HepG2 (cell line): ENCODE measurements at regions not wholly inside any gene's neighbourhood (a gene's known extent, or its start where the extent isn't known, plus 50 kb on each side); places are given as distances from the start of the nearest gene placed in this dataset.

Source experiments
- ATAC-seq: fragments of 200-7000 bp; cut with Tn5 transposase; 3 replicates; pipeline ENCODE4 v1.9.1; 2020; ENCODE audit warnings: mild to moderate bottlenecking, moderate library complexity
- BruUV-seq: library from RNA; stranded (reverse); fragments of 400-500 nt; replicated peaks from 2 replicates; lab custom pipeline; 2021; lab: Mats Ljungman, UMichigan
- CTCF ChIA-PET: fragments of 300-600 bp; formaldehyde crosslinking; extraction: SDS; loops from one replicate; lab custom pipeline; 2021; ENCODE audit warnings: low total read pairs, inconsistent platforms, low intra/inter-chr PET ratio; lab: Yijun Ruan, JAX
- POLR2A ChIA-PET: fragments of 350-600 bp; sonication (Branson Sonifier 250); formaldehyde crosslinking; loops from one replicate; lab custom pipeline; 2020; ENCODE audit warnings: antibody characterized with exemption, inconsistent platforms; lab: Yijun Ruan, JAX
- DNase-seq: peaks from one replicate; pipeline ENCODE4 v3.0.0-alpha.2; 2015; ENCODE audit warnings: low spot score
- FAIRE-seq: peaks from 3 replicates; lab custom pipeline; 2011; peaks lifted over from hg19 to GRCh38; lab: Jason Lieb, UNC
- H2AFZ ChIP-seq: one replicate; pipeline ENCODE4 v1.6.1; 2011; ENCODE audit warnings: low read length, inconsistent platforms
- H3K27ac ChIP-seq: fragments of 300-600 bp; 3 replicates; pipeline ENCODE4 v1.8.0; 2011; ENCODE audit warnings: mixed run types, mild to moderate bottlenecking, mixed read lengths, low read length, inconsistent platforms; ENCODE audit not compliant: insufficient read depth; ENCODE audit errors: extremely low read length
- H3K27me3 ChIP-seq, 2 experiments: fragments of 200-600 bp in 1 of 2; 2 replicates in 1 of 2; 3 replicates in 1 of 2; pipeline versions ENCODE4 v1.6.0 to v1.8.0; 2011; ENCODE audit warnings: low read length in 2 of 2, mild to moderate bottlenecking in 2 of 2, moderate library complexity in 2 of 2, inconsistent platforms in 1 of 2; ENCODE audit not compliant: insufficient read depth in 2 of 2, control insufficient read depth in 1 of 2
- H3K36me3 ChIP-seq, 2 experiments: fragments of 200-600 bp in 1 of 2; replicated peaks in 1 of 2; 2 replicates in 1 of 2; 3 replicates in 1 of 2; pipeline versions ENCODE4 v1.5.1 to v1.8.0; 2011; ENCODE audit warnings: low read length in 2 of 2, inconsistent platforms in 1 of 2; ENCODE audit not compliant: insufficient read depth in 2 of 2, control insufficient read depth in 1 of 2
- H3K4me1 ChIP-seq: 2 replicates; pipeline ENCODE4 v1.5.1; 2012; ENCODE audit warnings: low read length, inconsistent platforms; ENCODE audit not compliant: insufficient read depth
- H3K4me2 ChIP-seq: 2 replicates; pipeline ENCODE4 v1.6.0; 2011; ENCODE audit warnings: low read depth, low read length, inconsistent platforms
- H3K4me3 ChIP-seq, 3 experiments: fragments of 200-600 bp in 1 of 3; sonication (generic), shearing (Covaris generic) in 1 of 3; replicated peaks in 1 of 3; 2 replicates each; pipeline ENCODE4 v1.5.1; 2011 to 2016; ENCODE audit warnings: low read length in 3 of 3, inconsistent platforms in 2 of 3, low read depth in 2 of 3, mild to moderate bottlenecking in 2 of 3, control low read depth in 1 of 3, mixed read lengths in 1 of 3; ENCODE audit not compliant: insufficient read depth in 1 of 3
- H3K79me2 ChIP-seq: one replicate; pipeline ENCODE4 v1.6.1; 2011; ENCODE audit warnings: low read length, inconsistent platforms; ENCODE audit not compliant: insufficient read depth
- H3K9ac ChIP-seq: 2 replicates; pipeline ENCODE4 v1.6.0; 2011; ENCODE audit warnings: mild to moderate bottlenecking, low read depth, low read length, inconsistent platforms; ENCODE audit not compliant: insufficient read depth
- H3K9me3 ChIP-seq: 2 replicates; pipeline ENCODE4 v1.5.1; 2012; ENCODE audit warnings: mild to moderate bottlenecking, low read length
- H4K20me1 ChIP-seq: 2 replicates; pipeline ENCODE4 v1.6.0; 2011; ENCODE audit warnings: inconsistent platforms, mild to moderate bottlenecking, low read length, moderate library complexity; ENCODE audit not compliant: insufficient read depth
- ARHGAP35 ChIP-seq: sonication (generic); formaldehyde crosslinking; IDR thresholded peaks from 2 replicates; pipeline ENCODE4 v1.9.0; 2022; ENCODE audit warnings: mild to moderate bottlenecking, inconsistent platforms, moderate library complexity, missing genetic modification reagents, borderline replicate concordance
- BCL6 ChIP-seq: IDR thresholded peaks from 2 replicates; pipeline ENCODE4 v1.6.1; 2016; ENCODE audit warnings: missing genetic modification reagents, missing compliant biosample characterization
- ELF4 ChIP-seq: sonication (generic); formaldehyde crosslinking; IDR thresholded peaks from 2 replicates; pipeline ENCODE4 v1.5.0; 2020; ENCODE audit warnings: missing genetic modification reagents, mild to moderate bottlenecking, moderate library complexity, borderline replicate concordance
- FOSL2 ChIP-seq: sonication (generic); formaldehyde crosslinking; IDR thresholded peaks from 2 replicates; pipeline ENCODE4 v1.4.0; 2020; ENCODE audit warnings: missing genetic modification reagents
- MAFK ChIP-seq, 2 experiments: IDR thresholded peaks in 1 of 2; conservative IDR thresholded peaks in 1 of 2; 2 replicates each; pipeline ENCODE4 v1.6.1; 2011; ENCODE audit warnings: improper control_type of control experiment in 2 of 2, low read length in 2 of 2
- SPEN ChIP-seq: sonication (generic); formaldehyde crosslinking; IDR thresholded peaks from 2 replicates; pipeline ENCODE4 v1.5.1; 2020; ENCODE audit warnings: low read depth, mild to moderate bottlenecking, missing genetic modification reagents
- ZFP36L2 ChIP-seq: sonication (generic); formaldehyde crosslinking; IDR thresholded peaks from 2 replicates; pipeline ENCODE4 v1.4.0; 2020; ENCODE audit warnings: missing genetic modification reagents
- ZNF780A ChIP-seq: sonication (generic); formaldehyde crosslinking; IDR thresholded peaks from 2 replicates; pipeline ENCODE4 v1.8.0; 2022; ENCODE audit warnings: mild to moderate bottlenecking, missing genetic modification reagents, moderate library complexity
- whole genome bisulfite sequencing: methylation state at CpG from one replicate; pipeline ENCODE4 v1.1.6; 2017; ENCODE audit warnings: low lambda C conversion rate; 5-methylcytosine and 5-hydroxymethylcytosine counted together
- in situ Hi-C: cut with HindIII; loops from 2 replicates; pipeline ENCODE4 v1.10.0; 2017; ENCODE audit warnings: low pct_unique_long_range_greater_than_20kb; ENCODE audit not compliant: extremely low pct_ligation_motif_present
- intact Hi-C: fragments of 100-400 bp; cut with micrococcal nuclease; formaldehyde crosslinking; loops from one replicate; pipeline ENCODE4 v1.10.0; 2022; ENCODE audit not compliant: unreplicated experiment
- TF ChIP-seq, protein P1 (sequence below): sonication (generic); formaldehyde crosslinking; IDR thresholded peaks from 2 replicates; pipeline ENCODE4 v1.5.0; 2020; ENCODE audit warnings: mild to moderate bottlenecking, missing genetic modification reagents, borderline replicate concordance
- TF ChIP-seq, protein P2 (sequence below): sonication (generic); formaldehyde crosslinking; IDR thresholded peaks from 2 replicates; pipeline ENCODE4 v1.9.0; 2021; ENCODE audit warnings: missing genetic modification reagents, borderline replicate concordance

DNA sequence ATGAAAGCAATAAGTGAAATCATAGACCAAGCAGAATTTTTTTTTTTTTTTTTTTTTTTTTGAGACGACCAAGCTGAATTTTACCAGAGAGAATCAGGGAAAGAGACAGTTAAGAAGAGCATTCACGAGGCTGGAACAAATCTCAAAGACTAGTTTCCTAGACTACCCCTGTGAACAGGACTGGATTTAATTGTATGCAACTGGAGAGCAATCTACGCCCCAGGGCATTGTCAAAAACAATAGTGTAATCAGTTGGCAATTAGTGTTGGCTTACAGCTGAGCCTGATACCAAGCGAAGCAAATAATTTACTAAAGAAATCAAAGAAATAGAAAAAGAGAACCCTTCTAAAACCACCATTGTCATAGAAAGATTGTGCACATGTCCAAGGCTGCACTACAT, 232.9 kb upstream of the CPNE8 start (continued):
- TF ChIP-seq, protein P1, sequence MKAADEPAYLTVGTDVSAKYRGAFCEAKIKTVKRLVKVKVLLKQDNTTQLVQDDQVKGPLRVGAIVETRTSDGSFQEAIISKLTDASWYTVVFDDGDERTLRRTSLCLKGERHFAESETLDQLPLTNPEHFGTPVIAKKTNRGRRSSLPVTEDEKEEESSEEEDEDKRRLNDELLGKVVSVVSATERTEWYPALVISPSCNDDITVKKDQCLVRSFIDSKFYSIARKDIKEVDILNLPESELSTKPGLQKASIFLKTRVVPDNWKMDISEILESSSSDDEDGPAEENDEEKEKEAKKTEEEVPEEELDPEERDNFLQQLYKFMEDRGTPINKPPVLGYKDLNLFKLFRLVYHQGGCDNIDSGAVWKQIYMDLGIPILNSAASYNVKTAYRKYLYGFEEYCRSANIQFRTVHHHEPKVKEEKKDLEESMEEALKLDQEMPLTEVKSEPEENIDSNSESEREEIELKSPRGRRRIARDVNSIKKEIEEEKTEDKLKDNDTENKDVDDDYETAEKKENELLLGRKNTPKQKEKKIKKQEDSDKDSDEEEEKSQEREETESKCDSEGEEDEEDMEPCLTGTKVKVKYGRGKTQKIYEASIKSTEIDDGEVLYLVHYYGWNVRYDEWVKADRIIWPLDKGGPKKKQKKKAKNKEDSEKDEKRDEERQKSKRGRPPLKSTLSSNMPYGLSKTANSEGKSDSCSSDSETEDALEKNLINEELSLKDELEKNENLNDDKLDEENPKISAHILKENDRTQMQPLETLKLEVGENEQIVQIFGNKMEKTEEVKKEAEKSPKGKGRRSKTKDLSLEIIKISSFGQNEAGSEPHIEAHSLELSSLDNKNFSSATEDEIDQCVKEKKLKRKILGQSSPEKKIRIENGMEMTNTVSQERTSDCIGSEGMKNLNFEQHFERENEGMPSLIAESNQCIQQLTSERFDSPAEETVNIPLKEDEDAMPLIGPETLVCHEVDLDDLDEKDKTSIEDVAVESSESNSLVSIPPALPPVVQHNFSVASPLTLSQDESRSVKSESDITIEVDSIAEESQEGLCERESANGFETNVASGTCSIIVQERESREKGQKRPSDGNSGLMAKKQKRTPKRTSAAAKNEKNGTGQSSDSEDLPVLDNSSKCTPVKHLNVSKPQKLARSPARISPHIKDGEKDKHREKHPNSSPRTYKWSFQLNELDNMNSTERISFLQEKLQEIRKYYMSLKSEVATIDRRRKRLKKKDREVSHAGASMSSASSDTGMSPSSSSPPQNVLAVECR (CRISPR knock-in tag) = no peak
- TF ChIP-seq ZFP36L2 (no peak), ARHGAP35 (no peak), ZNF780A (CRISPR knock-in tag) (no peak), ELF4 (no peak), SPEN (CRISPR knock-in tag) (no peak)
- TF ChIP-seq, protein P2, sequence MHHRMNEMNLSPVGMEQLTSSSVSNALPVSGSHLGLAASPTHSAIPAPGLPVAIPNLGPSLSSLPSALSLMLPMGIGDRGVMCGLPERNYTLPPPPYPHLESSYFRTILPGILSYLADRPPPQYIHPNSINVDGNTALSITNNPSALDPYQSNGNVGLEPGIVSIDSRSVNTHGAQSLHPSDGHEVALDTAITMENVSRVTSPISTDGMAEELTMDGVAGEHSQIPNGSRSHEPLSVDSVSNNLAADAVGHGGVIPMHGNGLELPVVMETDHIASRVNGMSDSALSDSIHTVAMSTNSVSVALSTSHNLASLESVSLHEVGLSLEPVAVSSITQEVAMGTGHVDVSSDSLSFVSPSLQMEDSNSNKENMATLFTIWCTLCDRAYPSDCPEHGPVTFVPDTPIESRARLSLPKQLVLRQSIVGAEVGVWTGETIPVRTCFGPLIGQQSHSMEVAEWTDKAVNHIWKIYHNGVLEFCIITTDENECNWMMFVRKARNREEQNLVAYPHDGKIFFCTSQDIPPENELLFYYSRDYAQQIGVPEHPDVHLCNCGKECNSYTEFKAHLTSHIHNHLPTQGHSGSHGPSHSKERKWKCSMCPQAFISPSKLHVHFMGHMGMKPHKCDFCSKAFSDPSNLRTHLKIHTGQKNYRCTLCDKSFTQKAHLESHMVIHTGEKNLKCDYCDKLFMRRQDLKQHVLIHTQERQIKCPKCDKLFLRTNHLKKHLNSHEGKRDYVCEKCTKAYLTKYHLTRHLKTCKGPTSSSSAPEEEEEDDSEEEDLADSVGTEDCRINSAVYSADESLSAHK (CRISPR knock-in tag) = no peak

DNA sequence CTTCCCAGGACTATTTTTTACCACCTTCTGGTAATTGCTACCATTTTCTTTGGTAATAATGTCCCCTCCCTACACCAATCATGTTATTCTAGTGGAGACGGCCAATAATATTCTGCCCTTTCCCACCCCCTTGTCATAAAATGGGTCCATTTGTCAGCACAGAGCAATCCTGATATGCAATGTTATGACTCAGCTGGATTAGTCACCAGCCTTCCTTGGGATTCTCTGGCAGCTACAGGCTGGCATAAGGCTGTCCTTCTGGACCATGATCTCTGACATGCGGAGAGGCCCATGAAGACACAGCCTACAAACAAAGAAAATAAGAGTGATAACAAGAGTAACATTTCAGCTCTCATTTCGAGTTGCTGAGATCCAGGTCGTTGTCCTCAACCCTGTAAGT, 222.0 kb upstream of the CPNE8 start:
- ChIA-PET POLR2A (no interaction called here), CTCF (no interaction called here)
- Histone ChIP-seq H3K27me3 (no peaks in the 10 kb centered on the region), H3K9ac (no peak overlapping the region), H3K9me3 (no peaks in the 10 kb centered on the region), H3K4me1 (no peaks in the 10 kb centered on the region), H3K36me3 (no peaks in the 10 kb centered on the region), H3K4me2 (no peak overlapping the region), H3K79me2 (no peaks in the 10 kb centered on the region), H3K4me3 (no peak overlapping the region), H3K27ac (no peak overlapping the region), H2AFZ (no peak overlapping the region), H4K20me1 (no peaks in the 10 kb centered on the region)
- in situ Hi-C loops = no loop called here
- BruUV-seq = no TSS peak
- TF ChIP-seq FOSL2 (CRISPR knock-in tag) (peak; percentile 84), BCL6 (CRISPR knock-in tag) (no peak), MAFK (conservative IDR thresholded peaks at IDR 0.05 in 1 of 2, IDR thresholded peaks at IDR 0.05 in 1 of 2; ENCODE audit: low read length in 2 of 2) (0 out of 4 replicates have a peak, but pooled peaks have one; percentile 0 to 3)
- WGBS = 1% methylated on average over 4 of the region's 4 CpGs
- peak; percentile 62 for ATAC-seq
- intact Hi-C loops = no loop called here
- DNase-seq = peak; percentile 3
- no peak for FAIRE-seq
